Stimulated activated CD4-positive, alpha-beta T cell treated with anti-CD3 and anti-CD28 coated beads, Interleukin-1b, Interleukin-23, amount 100 ng/mL, for 4 hours (primary cell): ENCODE measurements at regions not wholly inside any gene's neighbourhood (a gene's known extent, or its start where the extent isn't known, plus 50 kb on each side); places are given as distances from the start of the nearest gene placed in this dataset.
"Not testable (repeated sequence)": the region's sequence is repeated elsewhere in the genome, so short reads cannot be mapped to it uniquely, and the experiment has no call there.

Experiments used
- DNase-seq, 2 donors: peaks; one replicate each; pipeline ENCODE4 v3.0.0-alpha.2; 2020; ENCODE audit warnings: low read depth in 2 of 2

DNA sequence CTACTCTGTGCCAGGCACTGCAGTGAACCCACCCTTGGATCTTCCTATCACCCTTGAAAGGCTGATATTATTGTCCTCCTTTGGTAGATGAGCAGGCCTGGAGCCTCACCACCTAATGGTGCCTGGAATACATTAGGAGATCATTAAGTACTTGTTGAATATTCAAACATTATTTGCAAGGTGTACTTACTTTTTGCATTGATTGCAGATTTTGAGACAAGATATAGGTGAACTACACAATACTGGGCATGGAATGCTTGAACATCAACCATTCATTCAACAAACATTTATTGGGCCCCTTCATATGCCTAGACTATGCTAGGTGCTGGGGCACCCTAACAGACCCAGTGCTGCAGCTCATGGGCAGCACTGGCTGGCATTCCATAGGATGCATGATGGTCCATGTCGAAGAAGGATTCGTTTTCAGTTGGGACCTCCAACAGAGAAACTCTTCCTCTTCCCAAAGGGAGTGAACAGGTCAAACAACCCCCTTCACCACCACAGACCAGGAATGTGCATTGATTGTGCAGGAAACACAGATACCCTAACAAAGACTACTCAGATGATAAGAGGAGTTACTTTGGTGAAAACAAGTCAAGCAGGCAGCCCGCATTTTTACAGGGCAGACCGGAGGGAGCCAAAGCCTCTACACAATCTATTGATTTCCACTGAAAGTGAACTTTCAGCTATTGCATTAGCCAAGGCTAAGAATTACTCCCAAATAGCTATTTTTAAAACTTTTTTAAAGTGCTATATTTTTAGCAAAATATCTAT is 149.6 kb upstream of the SH3BP4 start:
- no peak for DNase-seq

- DNase-seq, result no peak
These were observed 154.1 kb upstream of the SH3BP4 start for GRCh38 chr2:234797566-234798250.

- no peak for DNase-seq
These were observed 155.7 kb upstream of the SH3BP4 start for GRCh38 chr2:234796045-234796591.

DNA sequence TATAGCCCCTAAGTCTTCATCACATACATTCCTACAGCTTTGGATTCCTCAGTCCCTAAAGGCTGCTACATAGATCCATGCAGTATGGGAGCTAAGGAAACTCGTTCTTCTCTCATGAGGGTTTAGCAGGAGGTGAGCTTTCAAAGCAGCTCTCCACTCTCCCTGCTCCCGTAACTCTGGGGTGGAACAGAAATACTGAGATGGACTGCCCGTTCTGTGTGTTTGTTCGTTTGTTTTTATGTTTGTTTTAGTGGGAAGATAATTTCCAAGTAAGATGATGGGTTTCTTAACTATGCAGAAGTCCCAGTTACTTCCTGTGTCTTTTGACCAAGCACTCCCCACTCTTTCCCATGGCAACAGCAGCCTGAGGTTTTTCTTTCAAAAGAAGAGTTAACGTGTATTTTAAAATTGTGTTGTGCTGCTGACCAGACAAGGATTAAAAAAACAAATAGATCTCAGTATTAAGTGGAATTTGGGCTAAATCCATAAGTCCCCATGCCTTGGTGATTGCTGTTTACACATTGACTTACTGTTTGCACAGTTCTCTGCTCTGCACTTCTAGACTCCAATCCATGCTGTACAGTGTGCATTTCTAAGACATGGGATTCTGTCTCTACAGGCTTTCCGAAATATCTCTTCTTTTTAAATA is 156.4 kb upstream of the SH3BP4 start:
- DNase-seq, result no peak

GRCh38 chr2:234794866-234795265 is 157.0 kb upstream of the SH3BP4 start:
- DNase-seq, result no peak

DNA sequence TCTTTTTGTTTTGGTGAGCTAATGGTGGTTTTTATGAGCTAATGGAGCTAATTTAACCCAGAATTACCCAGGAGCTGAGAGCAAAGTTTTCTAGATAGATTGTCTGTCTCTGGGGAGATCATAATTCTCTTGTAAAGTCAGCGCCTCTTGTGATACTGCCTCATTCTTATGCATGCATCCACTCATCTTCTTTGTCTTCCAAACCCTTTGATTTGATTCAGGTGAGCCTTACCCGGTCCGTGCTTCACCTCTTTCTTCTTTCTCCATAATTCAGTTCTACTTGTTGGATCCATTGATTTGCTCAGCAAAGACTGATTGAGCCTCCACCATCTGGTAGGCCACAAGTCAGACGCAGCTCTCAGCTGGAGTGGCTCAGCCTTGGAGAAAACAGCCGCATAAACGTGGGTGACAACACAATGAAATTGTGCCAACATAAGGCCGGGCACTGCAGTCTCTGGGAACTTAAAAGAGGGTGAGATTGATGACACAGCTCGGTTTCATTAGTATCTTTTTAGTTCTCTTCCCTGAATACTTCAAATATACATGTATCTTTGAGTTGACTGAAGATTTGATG is 158.5 kb upstream of the SH3BP4 start:
- DNase-seq, result no peak

- no peak for DNase-seq
These were observed 159.2 kb upstream of the SH3BP4 start for GRCh38 chr2:234792621-234793022.

- not testable (repeated sequence) for DNase-seq
These were observed 159.7 kb upstream of the SH3BP4 start for GRCh38 chr2:234792096-234792495.

DNA sequence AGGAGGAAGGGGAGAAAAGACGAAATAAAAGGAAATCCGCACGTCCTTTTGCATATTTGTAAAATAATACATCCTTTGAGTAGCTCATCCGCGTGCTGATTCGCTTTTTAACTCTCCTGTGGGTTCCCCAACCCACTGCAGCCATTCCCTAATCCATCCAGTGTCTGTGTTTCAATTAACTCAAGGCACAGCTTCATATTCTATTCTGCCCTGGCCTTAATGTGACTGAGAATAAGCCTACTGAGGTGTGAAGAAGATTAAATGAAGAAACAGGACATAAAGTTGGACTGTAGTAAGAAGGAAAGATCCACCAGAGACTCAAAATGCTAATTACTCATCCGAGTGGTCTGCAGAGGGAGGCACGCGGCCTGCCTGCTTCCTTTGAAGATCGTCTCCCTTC is 161.4 kb upstream of the SH3BP4 start:
- no peak for DNase-seq

- DNase-seq, result no peak
These were observed 162.1 kb upstream of the SH3BP4 start for GRCh38 chr2:234789556-234790325.

DNA sequence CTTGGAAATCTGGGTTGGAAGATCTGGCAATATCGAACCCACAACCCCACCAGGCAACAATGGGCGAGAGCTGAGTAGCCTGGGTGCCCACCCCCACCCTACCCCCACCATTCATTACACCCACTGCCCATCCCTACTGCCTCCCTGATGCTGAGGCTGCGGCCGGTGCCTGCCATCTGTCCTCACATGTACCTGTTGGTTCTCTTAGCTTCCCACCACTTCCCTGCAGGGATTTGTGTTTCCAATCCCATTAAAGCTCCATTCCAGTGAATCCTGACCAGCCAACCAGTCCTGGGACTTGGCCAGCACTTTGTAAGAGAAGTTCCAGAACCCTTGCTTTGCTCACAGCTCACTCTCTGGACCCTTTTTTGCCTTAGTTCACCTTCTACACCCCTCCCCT is 163.0 kb upstream of the SH3BP4 start:
- DNase-seq, result no peak

GRCh38 chr2:234788381-234788780 is 163.4 kb upstream of the SH3BP4 start:
- no peak for DNase-seq

- DNase-seq, result no peak
These were observed 164.7 kb upstream of the SH3BP4 start for GRCh38 chr2:234787114-234787513.

GRCh38 chr2:234773764-234774409 is 177.9 kb upstream of the SH3BP4 start:
- no peak for DNase-seq

GRCh38 chr2:234773129-234773528 is 178.7 kb upstream of the SH3BP4 start:
- DNase-seq, result no peak

GRCh38 chr2:234772733-234773060 is 179.1 kb upstream of the SH3BP4 start:
- DNase-seq, result no peak

GRCh38 chr2:234771980-234772732 is 179.7 kb upstream of the SH3BP4 start:
- DNase-seq, result no peak

DNA sequence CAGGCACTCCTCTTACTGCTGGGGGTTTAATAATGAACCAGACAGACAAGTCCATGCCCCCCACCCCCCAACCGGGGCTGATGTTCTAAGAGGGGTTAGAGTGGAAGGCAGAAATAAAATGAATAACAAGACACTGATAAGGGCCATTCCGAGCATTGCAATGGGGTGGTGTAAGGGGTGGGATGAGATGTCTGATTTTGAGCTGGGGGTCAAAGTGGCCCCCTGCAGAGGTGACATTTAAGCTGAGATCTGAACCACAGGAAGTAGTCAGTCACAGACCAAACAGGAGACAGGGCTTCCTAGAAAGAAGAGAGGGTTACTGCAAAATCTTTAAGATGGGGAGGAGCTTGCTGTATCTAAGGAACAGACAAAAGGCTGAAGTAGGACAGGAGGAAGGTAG is 180.6 kb upstream of the SH3BP4 start:
- DNase-seq, result no peak

DNA sequence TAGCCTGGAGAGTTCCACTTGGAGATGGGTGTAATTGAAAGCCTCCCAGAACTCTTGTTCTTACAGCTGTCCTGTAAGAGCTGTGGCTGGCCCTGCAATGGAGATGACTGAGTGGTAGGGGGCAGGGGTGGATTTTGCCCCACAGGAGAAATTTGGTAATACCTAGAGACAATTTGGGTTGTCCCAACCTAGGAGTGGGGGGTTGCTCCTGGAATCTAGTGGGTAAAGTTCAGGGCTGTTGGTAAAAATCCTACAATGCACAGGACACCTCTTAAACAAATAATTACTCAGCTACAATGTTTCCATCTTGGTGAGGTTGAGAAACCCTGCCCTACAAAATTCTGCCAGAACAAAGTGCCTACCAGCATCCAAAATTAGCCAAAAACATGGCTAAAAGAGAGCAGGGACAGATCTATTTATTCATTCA is 181.1 kb upstream of the SH3BP4 start:
- no peak for DNase-seq

- no peak for DNase-seq
These were observed 181.7 kb upstream of the SH3BP4 start for GRCh38 chr2:234770031-234770506.
